ENCODE measurements at regions not wholly inside any gene's neighbourhood (a gene's known extent, or its start where the extent isn't known, plus 50 kb on each side); places are given as distances from the start of the nearest gene placed in this dataset.

DNA sequence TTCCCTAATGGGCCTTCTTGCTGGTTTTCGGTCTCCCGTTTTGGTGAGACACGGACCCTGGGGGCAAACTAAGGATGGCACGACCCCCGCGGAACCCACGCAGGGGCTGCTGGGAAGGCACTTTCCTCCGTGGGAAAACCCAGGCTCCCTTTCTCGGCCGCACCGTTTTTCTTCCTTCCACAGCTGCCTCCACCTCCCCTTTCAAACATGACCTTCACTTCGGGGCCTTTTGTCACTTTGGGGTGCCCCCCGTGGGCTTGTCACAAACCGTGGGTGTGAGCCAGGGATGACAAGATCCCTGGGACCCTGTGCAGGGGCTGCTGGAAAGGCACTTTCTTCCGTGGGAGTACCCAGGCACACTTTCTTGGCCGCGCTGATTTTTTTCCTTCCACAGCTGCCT is 268.7 kb downstream of the ALG10 start:
- DNase-seq (ENCODE audit: low read depth, low spot score), result no peak

DNA sequence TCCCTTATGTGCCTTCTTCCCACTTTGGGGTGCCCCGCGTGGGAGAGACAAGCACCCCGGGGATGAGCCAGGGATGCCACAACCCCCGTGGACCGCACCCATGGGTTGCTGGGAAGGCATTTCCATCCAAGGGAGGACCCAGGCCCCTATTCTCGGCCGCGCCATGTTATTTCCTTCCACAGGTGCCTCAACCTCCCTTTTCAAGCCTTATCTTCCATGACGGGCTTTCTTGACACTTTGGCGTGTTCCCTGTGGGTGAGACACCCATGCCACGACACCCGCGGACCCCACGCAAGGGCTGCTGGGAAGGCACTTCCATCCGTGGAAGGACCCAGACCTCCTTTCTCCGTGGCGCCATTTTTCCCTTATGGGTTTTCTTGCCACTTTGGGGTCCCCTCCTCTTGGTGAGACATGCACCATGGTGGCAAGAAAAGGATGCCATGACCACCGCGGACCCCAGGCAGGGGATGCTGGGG is 269.2 kb downstream of the ALG10 start:
- no peak for DNase-seq (ENCODE audit: low read depth, low spot score)

DNA sequence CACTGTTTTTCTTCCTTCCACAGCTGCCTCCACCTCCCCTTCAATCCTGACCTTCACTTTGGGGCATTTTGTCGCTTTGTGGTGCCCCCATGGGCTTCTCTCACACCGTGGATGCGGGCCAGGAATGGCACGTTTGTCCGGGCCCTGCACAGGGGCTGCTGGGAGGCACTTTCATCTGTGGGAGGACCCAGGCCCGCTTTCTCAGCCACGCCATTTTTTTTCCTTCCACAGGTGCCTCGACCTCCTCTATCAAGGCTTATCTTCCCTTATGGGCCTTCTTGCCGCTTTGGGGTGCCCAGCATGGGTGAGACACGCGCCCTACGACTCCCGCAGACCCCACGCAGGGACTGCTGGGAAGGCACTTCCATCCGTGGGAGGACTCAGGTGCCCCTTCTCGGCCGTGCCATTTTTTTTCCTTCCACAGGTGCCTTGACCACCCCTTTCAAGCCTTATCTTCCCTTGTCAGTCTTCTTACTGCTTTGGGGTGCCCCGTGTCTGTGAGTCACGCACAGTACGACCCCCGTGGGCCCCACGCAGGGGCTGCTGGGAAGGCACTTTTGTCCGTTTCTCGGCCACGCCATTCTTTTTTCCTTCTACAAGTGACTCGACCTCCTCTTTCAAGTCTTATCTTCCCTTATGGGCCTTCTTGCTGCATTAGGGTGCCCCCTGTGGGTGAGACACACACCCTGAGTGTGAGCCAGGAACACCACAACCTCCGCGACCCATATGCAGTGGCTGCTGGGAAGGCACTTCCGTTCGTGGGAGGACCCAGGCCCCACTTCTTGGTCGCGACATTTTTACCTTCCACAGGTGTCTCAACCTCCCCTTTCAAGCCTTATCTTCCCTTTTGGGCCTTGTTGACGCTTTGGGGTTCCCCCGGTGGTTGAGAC is 270.7 kb downstream of the ALG10 start:
- DNase-seq (ENCODE audit: low read depth, low spot score), result peak; percentile 30

DNA sequence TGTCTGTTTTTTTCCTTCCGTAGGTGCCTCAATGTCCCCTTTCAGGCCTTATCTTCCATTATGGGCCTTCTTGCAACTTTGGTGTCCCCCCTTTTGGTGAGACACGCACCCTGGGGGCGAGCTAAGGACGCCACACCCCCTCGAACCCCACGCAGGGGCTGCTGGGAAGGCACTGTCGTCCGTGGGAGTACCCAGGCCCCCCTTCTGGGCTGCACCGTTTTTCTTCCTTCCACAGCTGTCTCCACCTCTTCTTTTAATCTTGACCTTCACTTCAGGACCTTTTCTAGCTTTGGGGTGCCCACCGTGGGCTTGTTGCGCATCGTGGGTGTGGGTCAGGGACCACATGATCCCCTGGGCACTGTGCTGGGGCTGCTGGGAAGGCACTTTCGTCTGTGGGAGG is 271.8 kb downstream of the ALG10 start:
- no peak for DNase-seq (ENCODE audit: low read depth, low spot score)

DNA sequence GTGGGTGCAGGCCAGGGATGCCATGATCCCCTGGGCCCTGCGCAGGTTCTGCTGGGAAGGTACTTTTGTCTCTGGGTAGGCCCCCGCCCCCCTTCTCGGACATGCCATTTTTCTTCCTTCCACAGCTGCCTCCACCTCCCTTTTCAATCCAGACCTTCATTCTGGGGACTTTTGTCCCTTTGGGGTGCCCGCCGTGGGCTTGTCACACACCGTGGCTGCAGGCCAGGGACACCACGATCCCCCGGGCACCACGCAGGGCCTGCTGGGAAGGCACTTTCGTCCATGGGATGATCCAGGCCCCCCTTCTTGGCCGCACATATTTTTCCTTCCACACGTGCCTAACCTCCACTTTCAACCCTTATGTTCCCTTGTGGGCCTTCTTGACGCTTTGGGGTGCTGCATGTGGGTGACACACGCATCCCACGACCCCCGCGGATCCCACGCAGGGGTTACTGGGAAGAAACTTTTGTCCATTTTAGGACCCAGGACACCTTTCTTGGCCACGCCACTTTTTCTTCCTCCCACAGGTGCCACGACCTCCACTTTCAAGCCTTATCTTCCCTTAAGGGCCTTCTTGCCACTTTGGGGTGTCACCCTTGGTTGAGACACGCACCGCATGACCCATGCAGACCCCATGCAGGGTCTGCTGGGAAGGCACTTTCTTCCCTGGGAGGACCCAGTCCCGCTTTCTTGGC is 272.5 kb downstream of the ALG10 start:
- DNase-seq (ENCODE audit: low read depth, low spot score), result no peak

DNA sequence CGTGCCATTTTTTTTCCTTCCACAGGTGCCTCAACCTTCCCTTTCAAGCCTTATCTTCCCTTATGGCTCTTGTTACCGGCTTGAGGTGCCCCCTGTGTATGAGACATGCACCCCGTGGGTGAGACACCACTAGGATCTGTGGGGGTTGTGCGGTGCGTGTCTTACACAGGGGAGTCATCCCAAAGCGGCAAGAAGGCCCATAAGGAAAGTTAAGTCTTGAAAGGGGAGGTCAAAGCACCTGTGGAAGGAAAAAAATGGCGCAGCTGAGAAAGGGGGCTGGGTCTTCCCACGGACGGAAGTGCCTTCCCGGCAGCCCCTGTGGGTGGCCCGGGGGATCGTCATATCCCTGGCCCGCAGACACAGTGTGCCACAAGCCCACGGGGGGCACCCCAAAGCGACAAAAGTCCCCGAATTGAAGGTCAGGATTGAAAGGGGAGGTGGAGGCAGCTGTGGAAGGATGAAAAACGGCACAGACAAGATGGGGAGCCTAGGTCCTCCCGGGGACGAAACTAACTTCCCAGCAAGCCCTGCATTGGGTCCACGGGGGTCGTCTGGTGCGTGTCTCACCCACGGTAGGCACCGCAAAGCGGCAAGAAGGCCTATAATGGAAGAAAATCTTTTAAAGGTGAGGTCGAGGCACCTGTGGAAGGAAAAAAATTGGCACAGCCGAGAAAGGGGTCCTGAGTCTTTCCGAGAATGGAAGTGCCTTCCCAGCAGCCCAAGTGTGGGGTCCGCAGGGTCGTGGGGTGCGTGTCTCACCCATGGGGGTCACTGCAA is 273.3 kb downstream of the ALG10 start:
- no peak for DNase-seq (ENCODE audit: low read depth, low spot score)

DNA sequence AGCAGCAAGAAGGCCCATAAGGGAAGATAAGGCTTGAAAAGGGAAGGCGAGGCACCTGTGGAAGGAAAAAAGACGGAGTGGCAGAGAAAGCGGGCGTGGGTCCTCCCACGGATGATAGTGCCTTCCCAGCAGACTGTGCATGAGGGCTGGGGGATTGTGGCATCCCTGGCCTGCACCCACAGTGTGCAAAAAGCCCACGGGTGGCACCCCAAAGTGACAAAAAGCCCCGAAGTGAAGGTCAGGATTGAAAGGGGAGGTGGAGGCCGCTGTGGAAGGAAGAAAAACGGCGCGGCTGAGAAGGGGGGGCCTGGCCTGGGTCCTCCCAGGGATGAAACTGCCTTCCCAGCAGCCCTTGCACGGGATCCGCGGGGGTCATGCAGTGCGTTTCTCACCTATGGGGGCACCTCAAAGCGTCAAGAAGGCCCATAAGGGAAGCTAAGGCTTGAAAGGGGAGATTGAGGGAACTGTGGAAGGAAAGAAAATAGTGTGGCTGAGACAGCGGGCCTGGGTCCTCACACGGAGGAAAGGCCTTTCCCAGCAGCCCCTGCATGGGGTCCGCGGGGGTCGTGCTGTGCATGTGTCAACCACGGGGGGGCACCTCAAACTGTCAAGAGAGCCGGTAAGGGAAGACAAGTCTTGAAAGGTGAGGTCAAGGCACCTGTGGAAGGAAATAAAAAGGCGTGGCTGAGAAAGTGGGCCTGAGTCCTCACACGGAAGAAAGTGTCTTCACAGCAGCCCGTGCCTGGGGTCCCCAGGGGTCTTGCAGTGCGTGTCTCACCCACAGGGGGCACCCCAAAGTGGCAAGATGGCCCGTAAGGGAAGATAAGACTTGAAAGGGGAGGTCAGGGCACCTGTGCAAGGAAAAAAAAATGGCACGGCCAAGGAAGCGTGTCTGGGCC is 274.1 kb downstream of the ALG10 start:
- DNase-seq (ENCODE audit: low read depth, low spot score), result no peak

DNA sequence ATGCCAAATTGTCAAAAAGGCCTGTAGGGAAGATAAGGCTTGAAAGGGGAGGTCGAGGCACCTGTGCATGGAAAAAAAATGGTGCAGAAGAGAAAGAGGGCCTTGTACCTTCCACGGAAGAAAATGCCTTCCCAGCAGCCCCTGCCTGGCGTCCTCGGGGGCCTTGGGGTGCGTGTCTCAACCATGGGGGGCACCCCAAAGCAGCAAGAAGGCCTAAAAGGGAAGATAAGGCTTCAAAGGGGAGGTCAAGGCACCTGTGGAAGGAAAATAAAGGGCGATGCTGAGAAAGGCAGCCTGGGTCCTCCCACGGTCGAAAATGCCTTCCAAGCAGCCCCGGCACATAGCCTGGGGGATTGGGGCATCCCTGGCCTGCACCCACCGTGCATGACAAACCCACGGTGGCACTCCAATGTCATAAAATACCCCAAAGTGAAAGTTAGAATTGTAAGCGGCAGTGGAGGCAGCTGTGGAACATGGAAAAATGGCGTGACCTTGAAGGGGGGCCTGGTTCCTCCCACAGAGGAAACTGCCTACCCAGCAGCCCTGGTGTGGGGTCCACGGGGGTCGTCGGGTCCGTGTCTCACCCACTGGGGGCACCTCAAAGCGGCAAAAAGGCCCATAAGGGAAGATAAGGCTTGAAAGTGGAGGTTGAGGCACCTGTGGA is 275.0 kb downstream of the ALG10 start:
- DNase-seq (ENCODE audit: low read depth, low spot score), result no peak

DNA sequence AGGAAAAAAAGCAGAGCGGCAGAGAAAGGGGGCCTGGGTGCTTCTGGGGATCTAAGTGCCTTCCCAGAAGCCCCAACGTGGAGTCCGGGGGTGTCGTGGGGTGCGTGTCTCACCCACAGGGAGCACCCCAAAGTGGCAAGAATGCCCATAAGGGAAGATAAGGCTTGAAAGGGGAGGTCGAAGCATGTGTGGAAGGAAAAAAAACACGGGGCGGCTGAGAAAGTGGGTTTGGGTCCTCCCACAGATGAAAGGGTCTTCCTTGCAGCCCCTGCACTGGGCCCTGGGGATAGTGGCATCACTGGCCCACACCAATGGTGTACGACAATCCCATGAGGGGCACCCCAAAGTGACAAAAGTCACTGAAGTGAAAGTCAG is 275.5 kb downstream of the ALG10 start:
- DNase-seq (ENCODE audit: low read depth, low spot score), result no peak

DNA sequence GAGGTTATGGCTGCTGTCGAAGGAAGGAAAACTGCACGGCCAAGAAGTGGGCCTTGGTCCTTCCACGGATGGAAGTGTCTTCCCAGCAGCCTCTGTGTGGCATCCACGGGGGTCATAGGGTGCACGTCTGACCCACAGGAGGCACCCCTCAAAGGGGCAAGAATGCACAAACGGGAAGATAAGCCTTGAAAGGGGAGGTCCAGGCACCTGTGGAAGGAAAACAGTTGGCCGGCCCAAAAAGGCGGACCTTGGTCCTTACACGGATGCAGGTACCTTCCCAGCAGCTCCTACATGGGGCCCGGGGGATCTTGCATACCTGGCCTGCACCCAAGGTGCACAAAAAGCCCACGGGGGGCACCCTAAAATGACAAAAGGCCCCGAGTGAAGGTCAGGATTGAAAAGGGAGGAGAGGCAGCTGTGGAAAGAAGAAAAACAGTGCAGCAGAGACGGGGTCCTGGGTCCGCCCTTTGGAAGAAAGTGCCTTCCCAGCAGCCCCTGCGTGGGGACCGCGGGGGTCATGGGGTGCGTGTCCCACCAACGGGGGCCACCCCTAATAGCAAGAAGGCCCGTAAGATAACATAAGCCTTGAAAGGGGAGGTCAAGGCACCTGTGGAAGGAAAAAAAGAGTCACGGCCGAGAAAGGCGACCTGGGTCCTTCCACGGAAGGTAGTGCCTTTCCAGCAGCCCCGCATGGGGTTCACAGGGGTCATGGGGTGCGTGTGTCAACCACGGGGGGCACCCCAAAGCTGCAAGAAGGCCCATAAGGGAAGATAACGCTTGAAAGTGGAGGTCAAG is 276.1 kb downstream of the ALG10 start:
- no peak for DNase-seq (ENCODE audit: low read depth, low spot score)

DNA sequence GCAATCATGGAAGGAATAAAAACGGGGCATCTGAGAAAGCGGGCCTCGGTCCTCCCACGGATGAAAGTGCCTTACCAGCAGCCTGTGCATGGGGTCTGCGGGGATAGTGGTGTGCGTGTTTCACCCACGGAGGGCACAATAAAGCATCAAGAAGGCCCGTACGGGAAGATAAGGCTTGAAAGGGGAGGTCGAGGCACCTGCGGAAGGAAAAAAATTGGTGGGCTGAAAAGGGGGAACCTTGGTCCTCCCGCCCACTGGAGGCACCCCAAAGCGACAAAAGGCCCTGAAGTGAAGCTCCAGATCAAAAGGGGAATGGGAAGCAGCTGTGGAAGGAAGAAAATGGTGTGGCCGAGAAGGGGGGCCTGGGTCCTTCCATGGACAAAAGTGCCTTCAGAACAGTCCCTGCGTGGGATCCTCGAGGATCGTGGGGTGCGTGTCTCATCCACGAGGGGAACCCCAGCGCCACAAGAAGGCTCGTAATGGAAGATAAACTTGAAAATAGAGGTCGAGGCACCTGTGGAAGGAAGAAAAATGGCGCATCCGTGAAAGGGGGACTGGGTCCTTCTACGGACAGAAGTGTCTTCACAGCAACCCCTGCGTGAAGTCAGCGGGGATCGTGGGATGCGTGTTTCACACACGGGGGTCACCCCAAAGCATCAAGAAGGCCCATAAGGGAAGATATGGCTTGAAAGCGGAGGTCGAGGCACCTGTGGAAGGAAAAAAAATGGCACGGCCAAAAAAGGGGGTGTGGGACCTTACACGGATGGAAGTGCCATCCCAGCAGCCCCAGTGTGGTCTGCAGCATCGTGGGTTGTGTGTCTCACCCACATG is 276.9 kb downstream of the ALG10 start:
- no peak for DNase-seq (ENCODE audit: low read depth, low spot score)

DNA sequence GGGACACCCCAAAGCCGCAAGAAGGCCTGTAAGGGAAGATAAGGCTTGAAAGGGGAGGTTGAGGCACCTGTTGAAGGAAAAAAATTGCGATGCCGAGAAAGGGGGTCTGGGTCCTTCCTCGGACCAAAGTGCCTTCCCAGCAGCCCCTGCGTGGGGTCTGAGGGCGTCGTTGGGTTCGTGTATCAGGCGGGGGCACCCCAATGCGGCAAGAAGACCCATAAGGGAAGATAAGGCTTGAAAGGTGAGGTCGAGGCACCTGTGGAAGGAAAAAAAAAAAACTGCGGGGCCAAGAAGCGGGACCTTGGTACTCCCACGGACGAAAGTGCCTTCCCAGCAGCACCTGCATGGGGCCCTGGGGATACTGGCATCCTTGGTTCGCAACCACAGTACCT is 277.5 kb downstream of the ALG10 start:
- DNase-seq (ENCODE audit: low read depth, low spot score), result no peak

DNA sequence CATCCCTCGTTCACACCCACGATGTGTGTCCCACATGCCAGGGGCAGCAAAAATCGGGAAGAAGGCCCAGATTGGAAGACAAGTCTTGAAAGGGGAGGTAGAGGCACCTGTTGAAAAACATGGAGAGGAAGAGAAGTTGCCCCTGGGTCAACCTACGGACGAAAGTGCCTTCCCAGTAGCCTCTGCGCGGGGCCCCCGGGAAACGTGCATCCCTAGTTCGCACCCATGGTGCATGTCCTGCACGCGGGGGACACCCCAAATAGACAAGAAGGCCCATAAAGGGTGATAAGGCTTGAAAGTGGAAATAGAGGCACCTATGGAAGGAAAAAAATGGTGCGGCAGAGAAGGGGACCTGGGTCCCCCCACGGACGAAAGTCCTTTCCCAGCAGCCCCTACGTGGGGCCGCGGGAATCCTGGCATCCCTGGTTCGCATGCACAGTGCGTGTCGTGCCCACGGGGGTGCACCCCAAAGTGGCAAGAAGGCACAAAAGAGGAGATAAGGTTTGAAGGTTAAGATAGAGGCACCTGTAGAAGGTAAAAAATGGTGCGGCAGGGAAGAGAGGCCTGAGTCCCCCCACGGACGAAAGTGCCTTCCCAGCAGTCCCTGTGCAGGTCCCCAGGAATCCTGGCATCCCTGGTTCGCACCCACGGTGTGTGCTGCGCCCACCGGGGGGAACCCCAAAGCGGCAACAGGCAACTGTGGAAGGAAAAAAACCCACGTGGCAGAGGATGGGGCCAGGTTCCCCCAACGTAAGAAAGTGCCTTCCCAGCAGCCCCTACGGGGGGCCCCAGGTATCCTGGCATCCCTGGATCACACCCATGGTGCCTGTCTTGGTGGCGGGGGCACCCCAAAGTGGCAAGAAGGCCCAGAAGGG is 278.3 kb downstream of the ALG10 start:
- no peak for DNase-seq (ENCODE audit: low read depth, low spot score)

DNA sequence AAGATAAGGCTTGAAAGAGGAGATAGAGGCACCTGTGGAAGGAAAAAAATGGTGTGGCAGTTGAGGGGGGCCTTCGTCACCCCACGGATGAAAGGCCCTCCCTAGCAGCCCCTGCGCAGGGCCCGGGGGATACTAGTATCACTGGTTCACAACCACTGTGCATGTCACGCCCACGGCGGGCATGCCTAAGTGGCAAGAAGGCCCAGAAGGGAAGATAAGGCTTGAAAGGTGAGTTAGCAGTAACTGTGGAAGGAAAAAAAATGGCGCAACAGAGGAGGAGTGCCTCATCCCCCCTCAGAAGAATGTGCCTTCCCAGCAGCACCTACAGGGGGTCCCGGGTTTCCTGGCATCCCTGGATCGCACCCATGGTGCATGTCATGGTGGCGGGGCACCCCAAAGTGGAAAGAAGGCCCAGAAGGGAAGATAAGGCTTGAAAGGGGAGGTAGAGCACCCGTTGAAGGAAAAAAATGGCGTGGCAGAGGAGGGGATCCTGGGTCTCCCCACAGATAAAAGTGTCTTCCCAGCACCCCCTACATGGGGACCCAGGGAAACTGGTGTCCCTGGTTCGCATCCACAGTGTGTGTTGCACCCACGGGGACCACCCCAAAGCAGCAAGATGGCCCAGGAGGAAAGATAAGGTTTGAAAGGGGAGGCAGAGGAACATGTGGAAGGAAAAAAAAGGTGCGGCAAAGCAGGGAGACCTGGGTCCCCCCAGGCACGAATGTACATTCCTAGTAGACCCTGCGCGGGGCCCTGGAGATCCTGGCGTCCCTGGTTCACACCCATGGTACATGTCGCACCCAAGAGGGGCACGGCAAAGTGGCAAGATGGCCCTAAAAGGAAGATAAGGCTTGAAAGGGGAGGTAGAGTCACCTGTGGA is 279.2 kb downstream of the ALG10 start:
- no peak for DNase-seq (ENCODE audit: low read depth, low spot score)

DNA sequence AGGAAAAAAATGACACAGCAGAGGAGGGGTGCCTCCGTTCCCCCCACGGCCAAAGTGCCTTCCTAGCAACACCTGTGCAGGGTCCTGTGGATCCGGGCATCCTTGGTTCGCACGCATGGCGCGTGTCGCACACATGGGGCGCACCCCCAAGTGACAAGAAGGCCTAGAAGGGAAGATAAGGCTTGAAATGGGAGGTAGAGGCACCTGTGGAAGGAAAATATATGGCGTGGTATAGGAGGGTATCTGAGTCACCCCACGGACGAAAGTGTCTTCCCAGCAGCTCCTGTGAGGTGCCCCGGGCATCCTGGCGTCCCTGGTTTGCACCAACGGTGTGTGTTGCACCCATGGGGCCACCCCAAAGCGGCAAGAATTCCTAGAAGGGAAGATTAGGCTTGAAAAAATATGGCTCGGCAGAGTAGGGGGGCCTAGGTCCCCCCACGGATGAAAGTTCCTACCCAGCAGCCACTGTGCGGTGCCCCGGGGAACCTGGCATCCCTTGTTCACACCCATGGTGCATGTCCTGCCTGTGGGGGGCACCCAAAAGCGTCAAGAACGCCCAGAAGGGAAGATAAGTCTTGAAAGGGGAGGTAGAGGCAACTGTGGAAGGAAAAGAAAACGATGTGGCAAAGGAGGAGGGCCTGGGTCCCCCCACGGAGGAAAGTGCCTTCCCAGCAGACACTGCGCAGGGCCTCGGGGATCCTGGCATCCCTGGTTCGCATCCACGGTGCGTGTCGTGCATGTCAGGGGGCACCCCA is 280.0 kb downstream of the ALG10 start:
- DNase-seq (ENCODE audit: low read depth, low spot score), result no peak

Measured in ELF-1 (cell line).